LoVo (cell line): ENCODE measurements at regions not wholly inside any gene's neighbourhood (a gene's known extent, or its start where the extent isn't known, plus 50 kb on each side); places are given as distances from the start of the nearest gene placed in this dataset.
"Not testable (repeated sequence)": the region's sequence is repeated elsewhere in the genome, so short reads cannot be mapped to it uniquely, and the experiment has no call there.

Experiments
- DNase-seq: peaks from one replicate; pipeline ENCODE4 v3.0.0-alpha.2; 2016; ENCODE audit warnings: low spot score

DNA sequence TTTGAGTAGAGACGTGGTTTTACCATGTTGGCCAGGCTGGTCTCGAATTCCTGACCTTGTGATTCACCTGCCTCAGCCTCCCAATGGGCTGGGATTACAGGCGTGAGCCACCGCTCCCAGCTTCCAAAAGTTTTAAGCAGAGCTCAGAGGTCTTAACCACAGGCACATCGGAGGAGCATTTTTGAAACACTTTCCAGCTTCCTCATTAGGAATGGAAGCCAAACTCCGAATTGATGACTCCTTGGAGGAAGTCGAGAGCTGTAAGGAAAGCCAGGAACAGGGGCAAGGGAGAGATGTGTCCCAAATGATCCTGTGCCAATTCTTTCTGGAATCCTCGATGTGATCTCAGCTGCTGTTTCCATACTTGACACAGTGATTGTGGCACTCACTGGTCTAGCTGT, 56.2 kb upstream of the CCZ1B start:
- DNase-seq = not testable (repeated sequence)

DNA sequence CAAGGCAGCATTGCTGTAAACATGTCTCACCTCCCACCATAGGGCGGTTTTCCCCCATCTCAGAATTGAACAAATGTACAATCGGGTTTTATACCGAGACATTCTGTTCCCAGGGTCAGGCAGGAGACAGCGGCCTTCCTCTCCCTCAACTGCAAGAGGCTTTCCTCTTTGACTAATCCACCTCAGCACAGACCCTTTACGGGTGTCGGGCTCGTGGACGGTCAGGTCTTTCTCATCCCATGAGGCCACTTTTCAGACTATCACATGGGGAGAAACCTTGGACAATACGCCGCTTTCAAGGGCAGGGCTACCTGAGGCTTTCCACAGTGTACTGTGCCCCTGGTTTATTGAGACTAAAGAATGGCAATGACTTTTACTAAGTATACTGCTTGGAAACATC, 57.7 kb upstream of the CCZ1B start:
- not testable (repeated sequence) for DNase-seq

DNA sequence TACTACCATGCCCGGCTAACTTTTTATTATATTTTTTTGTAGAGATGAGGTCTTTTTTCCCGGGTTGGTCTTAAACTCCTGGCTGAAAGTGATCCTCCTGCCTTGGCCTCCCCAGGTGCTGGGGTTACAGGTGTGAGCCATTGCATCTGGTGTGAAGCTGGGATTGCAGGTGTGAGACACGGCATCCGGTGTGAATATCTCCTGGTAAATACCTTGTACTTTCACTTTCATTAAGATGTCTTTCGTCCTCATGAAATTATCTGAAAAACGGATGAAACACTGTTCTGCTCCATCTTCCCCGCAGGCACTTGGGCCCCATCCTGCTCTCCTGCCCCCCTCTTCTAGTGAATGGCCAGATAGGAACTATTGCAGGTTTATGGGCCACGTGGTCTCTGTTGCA, 60.1 kb upstream of the CCZ1B start:
- DNase-seq = no peak

DNA sequence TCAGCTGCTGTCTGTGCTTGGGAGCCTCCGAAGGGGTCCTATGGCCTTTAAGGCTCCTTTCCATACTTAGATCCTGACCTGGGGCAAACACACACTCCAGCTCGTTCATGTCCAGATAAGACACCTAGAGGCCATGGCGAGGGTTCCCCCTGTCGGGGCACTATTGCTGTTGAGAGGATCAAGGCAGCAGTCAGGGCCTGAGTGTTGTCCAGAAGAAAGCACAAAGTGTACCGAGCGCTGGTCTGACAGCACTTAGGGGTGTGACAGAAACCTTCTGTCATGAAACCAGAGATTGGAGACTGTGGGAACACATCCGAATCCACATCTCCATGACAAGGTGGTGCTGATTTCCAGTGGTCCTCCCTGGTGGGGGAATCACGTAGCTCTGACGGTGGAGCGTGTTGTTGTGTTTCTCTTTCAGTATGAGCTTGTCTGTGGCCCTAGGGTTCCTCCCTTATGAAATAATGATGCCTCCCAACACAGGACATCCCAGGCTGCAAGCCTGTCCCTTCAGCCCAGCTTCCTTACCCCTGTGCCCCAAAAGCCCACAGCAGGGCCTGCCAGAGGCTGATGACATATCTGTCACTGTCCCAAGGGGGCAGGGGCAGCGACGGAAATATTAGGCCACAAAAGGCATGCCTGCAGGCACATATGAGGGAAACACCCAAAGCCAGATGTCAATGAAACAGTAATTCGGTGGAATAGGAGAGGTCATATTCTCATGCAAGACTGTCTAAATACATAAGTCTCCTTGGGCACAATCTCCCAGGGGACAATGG, 62.4 kb upstream of the CCZ1B start:
- not testable (repeated sequence) for DNase-seq

DNA sequence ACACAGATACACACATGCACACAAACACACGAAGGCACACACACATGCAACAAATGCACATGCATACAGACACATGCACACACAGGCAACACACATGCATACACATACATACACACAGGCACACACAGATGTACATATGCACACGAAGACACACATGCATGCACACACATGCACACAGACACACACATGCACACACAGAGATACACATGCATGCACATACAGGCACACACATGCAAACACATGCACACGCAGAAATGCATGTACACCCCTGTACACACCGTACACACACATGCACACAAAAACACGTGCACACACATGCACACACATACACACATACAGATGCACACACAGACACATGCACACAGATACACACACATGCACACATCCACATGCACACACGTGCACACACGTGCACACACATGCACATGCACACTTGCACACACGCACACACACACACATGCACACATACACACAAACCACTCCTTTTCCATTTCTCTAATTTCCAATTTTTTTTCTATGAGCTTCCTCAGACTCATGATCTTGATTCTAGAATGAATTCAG, 63.3 kb upstream of the CCZ1B start:
- DNase-seq = no peak

DNA sequence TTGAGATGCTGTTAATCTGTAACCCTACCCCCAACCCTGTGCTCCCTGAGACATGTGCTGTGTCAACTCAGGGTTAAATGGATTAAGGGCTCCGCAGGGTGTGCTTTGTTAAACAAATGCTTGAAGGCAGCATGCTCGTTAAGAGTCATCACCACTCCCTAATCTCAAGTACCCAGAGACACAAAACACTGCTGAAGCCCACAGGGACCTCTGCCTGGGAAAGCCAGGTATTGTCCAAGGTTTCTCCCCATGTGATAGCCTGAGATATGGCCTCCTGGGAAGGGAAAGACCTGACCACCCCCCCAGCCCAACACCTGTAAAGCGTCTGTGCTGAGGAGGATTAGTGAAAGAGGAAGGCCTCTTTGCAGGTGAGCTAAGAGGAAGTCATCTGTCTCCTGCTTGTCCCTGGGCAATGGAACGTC, 76.0 kb upstream of the CCZ1B start:
- not testable (repeated sequence) for DNase-seq

DNA sequence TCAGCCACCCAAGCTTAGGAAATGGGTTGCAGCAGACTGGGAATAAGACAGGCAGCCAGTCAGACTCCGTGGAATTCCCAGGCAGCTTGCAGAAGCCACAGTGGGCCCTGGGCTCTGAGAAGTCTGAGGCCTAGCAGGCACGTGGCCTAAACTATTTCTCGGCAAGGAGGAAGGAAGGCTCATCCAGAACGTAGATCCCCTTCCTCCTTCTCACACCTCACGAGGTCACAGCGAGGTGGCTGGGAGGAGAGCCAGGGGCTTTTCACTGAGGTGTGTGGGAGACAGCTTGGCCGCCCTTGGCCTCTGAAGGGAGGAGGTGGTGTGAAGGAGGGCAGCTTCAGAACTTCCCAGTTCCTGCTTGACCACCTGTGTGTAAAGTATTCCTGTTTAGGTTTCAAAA, 77.2 kb upstream of the CCZ1B start:
- not testable (repeated sequence) for DNase-seq

GRCh38 chr7:6903792-6904191, 77.7 kb upstream of the CCZ1B start:
- not testable (repeated sequence) for DNase-seq

- no peak for DNase-seq
Measured at GRCh38 chr7:6917258-6917657, 91.2 kb upstream of the CCZ1B start.

GRCh38 chr7:6919169-6919568, 93.1 kb upstream of the CCZ1B start:
- not testable (repeated sequence) for DNase-seq

GRCh38 chr7:6924523-6924922, 98.4 kb upstream of the CCZ1B start:
- DNase-seq = not testable (repeated sequence)

GRCh38 chr7:6926193-6927174, 100.4 kb upstream of the CCZ1B start:
- DNase-seq = peak; percentile 44

- not testable (repeated sequence) for DNase-seq
Measured at GRCh38 chr7:6927643-6928042, 101.6 kb upstream of the CCZ1B start.

- not testable (repeated sequence) for DNase-seq
Measured at GRCh38 chr7:6929588-6929987, 103.5 kb upstream of the CCZ1B start.

GRCh38 chr7:6930081-6930635, 104.1 kb upstream of the CCZ1B start:
- not testable (repeated sequence) for DNase-seq

DNA sequence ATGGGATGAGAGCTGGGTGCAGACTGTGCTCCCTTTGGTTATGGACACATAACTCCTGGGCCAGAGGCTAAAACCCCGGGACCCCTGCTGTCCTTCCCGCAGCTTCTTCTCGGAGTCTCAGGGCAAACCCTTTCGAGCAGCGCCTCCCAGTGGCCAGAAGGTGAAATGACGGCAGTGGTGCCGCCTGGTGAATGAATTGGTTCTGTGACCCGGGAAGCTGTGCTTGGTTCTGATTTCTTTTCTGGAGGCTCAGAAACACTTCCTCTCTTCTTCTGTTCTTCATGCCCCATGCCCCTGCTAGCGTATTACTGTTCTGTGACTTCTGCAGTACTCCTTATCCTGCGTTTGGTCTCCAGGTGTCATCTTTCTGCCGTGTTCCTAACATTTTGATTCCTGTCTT, 104.7 kb upstream of the CCZ1B start:
- not testable (repeated sequence) for DNase-seq

DNA sequence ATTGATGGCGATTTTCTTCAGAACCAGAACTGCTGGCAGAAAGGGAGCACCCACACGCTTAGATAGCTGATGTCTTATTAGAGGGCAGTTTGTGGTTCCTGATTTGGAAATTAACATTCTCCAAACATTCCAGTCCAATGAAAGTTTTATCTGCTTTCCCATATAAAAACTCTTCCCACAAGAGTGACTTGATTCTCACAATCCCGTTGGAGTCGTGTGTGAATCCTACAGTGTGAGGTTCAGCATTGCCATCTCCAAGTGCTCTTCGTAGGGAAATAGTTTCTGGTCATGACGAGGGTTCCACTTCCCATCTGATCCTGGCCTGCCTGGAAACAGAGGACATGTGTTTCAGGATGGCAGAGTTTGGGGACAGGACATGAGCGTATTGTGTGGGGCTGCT, 105.4 kb upstream of the CCZ1B start:
- not testable (repeated sequence) for DNase-seq

DNA sequence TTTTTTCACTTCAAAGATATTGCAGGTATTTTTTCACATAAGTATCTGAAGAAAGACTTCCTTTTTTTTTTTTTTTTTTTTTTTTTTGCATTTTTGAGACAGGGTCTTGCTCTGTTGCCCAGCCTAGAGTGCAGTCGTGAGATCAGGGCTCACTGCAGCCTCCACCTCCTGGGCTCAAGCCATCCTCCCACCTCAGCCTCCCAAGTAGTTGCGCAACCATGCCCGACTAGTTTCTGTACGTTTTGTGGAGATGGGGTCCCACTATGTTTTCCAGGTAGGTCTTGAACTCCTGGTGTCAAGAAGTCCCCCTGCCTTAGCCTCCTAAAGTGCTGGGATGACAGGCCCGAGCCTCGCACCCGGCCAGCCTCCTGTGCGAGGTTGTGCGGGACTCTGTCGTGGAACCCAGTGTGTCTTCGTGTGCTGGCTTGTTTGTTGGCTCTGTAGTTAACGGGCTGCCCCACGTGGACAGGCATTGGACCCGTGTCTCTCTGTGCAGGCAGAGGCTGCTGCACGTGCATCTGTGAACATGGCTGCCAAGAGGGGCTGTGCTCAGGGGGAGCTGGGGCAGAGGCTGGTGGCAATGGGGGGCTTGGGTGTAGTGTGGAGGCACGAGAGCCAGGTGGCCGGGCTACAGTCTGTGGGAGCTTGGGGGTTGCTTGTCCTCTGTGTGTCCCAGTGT, 108.0 kb upstream of the CCZ1B start:
- DNase-seq = not testable (repeated sequence)

GRCh38 chr7:6934981-6935380, 108.9 kb upstream of the CCZ1B start:
- no peak for DNase-seq

DNA sequence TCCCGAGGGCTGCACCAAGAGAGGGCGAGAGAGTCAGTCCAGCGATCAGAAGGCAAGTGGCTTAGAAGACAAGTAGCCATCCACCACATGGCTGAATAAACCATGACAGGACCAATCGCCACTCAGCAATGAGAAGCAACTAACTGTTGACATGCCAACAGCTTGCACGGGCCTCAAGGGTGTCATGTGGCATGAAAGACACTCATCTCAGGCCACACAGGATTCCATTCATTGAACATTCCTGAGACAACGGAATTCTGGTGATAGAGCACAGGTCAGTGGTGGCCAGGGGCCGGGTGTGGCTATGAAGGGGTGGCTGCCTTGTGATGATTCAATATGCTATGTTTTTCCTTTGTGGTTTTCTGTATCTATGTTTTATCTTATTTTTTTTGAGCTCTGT, 110.6 kb upstream of the CCZ1B start:
- peak; percentile 34 for DNase-seq

DNA sequence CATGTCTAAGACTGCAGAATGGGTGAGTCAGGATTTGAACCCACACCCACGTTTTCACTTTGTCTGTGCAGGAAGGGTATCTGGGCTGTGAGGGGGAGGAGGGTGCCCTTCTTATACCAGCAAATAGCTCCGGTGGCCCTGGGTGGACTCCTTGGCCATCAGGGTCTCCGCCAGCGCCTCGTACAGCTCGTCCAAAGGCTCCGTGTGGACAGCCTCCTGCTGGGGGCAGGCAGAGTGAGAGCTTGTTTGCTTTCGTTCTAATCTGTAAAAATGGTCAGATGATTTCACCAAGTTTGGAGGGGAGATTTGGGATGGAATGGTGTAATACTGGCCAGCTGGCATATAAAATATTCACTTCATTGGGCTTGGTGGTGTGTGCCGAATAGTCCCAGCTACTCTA, 111.7 kb upstream of the CCZ1B start:
- DNase-seq = not testable (repeated sequence)

DNA sequence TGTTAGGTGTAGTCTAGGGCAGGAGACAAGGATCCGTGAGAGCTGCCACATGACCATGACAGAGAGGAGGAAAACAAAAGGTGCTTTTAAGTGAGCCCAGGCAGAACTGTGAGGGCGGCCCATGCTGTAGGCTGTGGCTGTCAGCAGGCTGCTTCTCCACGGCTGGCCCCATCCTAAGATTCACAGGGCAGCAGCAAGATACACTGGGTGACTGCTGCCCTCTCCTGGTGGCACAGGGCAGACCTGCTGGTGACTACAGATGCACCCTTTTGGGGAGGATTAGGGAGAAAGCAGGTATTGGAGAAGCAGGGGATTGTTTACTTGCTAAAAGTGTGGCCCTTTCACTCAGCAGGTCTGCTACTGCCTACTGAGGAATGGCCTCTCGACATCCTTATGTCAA, 112.2 kb upstream of the CCZ1B start:
- DNase-seq = not testable (repeated sequence)
